HepG2 (cell line): ENCODE measurements at regions not wholly inside any gene's neighbourhood (a gene's known extent, or its start where the extent isn't known, plus 50 kb on each side); places are given as distances from the start of the nearest gene placed in this dataset.

Source experiments
- ATAC-seq: fragments of 200-7000 bp; cut with Tn5 transposase; 3 replicates; pipeline ENCODE4 v1.9.1; 2020; ENCODE audit warnings: mild to moderate bottlenecking, moderate library complexity
- BruUV-seq: library from RNA; stranded (reverse); fragments of 400-500 nt; replicated peaks from 2 replicates; lab custom pipeline; 2021; lab: Mats Ljungman, UMichigan
- CTCF ChIA-PET: fragments of 300-600 bp; formaldehyde crosslinking; extraction: SDS; loops from one replicate; lab custom pipeline; 2021; ENCODE audit warnings: low total read pairs, inconsistent platforms, low intra/inter-chr PET ratio; lab: Yijun Ruan, JAX
- POLR2A ChIA-PET: fragments of 350-600 bp; sonication (Branson Sonifier 250); formaldehyde crosslinking; loops from one replicate; lab custom pipeline; 2020; ENCODE audit warnings: antibody characterized with exemption, inconsistent platforms; lab: Yijun Ruan, JAX
- DNase-seq: peaks from one replicate; pipeline ENCODE4 v3.0.0-alpha.2; 2015; ENCODE audit warnings: low spot score
- FAIRE-seq: peaks from 3 replicates; lab custom pipeline; 2011; peaks lifted over from hg19 to GRCh38; lab: Jason Lieb, UNC
- H2AFZ ChIP-seq: one replicate; pipeline ENCODE4 v1.6.1; 2011; ENCODE audit warnings: low read length, inconsistent platforms
- H3K27ac ChIP-seq: fragments of 300-600 bp; 3 replicates; pipeline ENCODE4 v1.8.0; 2011; ENCODE audit warnings: mixed run types, mild to moderate bottlenecking, mixed read lengths, low read length, inconsistent platforms; ENCODE audit not compliant: insufficient read depth; ENCODE audit errors: extremely low read length
- H3K27me3 ChIP-seq, 2 experiments: fragments of 200-600 bp in 1 of 2; 2 replicates in 1 of 2; 3 replicates in 1 of 2; pipeline versions ENCODE4 v1.6.0 to v1.8.0; 2011; ENCODE audit warnings: low read length in 2 of 2, mild to moderate bottlenecking in 2 of 2, moderate library complexity in 2 of 2, inconsistent platforms in 1 of 2; ENCODE audit not compliant: insufficient read depth in 2 of 2, control insufficient read depth in 1 of 2
- H3K36me3 ChIP-seq, 2 experiments: fragments of 200-600 bp in 1 of 2; replicated peaks in 1 of 2; 2 replicates in 1 of 2; 3 replicates in 1 of 2; pipeline versions ENCODE4 v1.5.1 to v1.8.0; 2011; ENCODE audit warnings: low read length in 2 of 2, inconsistent platforms in 1 of 2; ENCODE audit not compliant: insufficient read depth in 2 of 2, control insufficient read depth in 1 of 2
- H3K4me1 ChIP-seq: 2 replicates; pipeline ENCODE4 v1.5.1; 2012; ENCODE audit warnings: low read length, inconsistent platforms; ENCODE audit not compliant: insufficient read depth
- H3K4me2 ChIP-seq: 2 replicates; pipeline ENCODE4 v1.6.0; 2011; ENCODE audit warnings: low read depth, low read length, inconsistent platforms
- H3K4me3 ChIP-seq, 3 experiments: fragments of 200-600 bp in 1 of 3; sonication (generic), shearing (Covaris generic) in 1 of 3; replicated peaks in 1 of 3; 2 replicates each; pipeline ENCODE4 v1.5.1; 2011 to 2016; ENCODE audit warnings: low read length in 3 of 3, inconsistent platforms in 2 of 3, low read depth in 2 of 3, mild to moderate bottlenecking in 2 of 3, control low read depth in 1 of 3, mixed read lengths in 1 of 3; ENCODE audit not compliant: insufficient read depth in 1 of 3
- H3K79me2 ChIP-seq: one replicate; pipeline ENCODE4 v1.6.1; 2011; ENCODE audit warnings: low read length, inconsistent platforms; ENCODE audit not compliant: insufficient read depth
- H3K9ac ChIP-seq: 2 replicates; pipeline ENCODE4 v1.6.0; 2011; ENCODE audit warnings: mild to moderate bottlenecking, low read depth, low read length, inconsistent platforms; ENCODE audit not compliant: insufficient read depth
- H3K9me3 ChIP-seq: 2 replicates; pipeline ENCODE4 v1.5.1; 2012; ENCODE audit warnings: mild to moderate bottlenecking, low read length
- H4K20me1 ChIP-seq: 2 replicates; pipeline ENCODE4 v1.6.0; 2011; ENCODE audit warnings: inconsistent platforms, mild to moderate bottlenecking, low read length, moderate library complexity; ENCODE audit not compliant: insufficient read depth
- CC2D1A ChIP-seq: sonication (generic); formaldehyde crosslinking; IDR thresholded peaks from 2 replicates; pipeline ENCODE4 v1.8.1; 2023; ENCODE audit warnings: mild to moderate bottlenecking, missing genetic modification reagents
- DZIP1 ChIP-seq: sonication (generic); formaldehyde crosslinking; IDR thresholded peaks from 2 replicates; pipeline ENCODE4 v1.5.0; 2020; ENCODE audit warnings: mild to moderate bottlenecking, missing genetic modification reagents
- ELF3 ChIP-seq: IDR thresholded peaks from 2 replicates; pipeline ENCODE4 v1.6.1; 2016; ENCODE audit warnings: missing genetic modification reagents, missing compliant biosample characterization
- HNF1B ChIP-seq: sonication (generic); formaldehyde crosslinking; IDR thresholded peaks from 2 replicates; pipeline ENCODE4 v1.5.1; 2020; ENCODE audit warnings: mild to moderate bottlenecking, moderate library complexity, missing genetic modification reagents
- KLF15 ChIP-seq: sonication (generic); formaldehyde crosslinking; IDR thresholded peaks from 2 replicates; pipeline ENCODE4 v1.8.1; 2023; ENCODE audit warnings: borderline replicate concordance, mild to moderate bottlenecking, inconsistent platforms, missing genetic modification reagents, mixed read lengths
- NR0B2 ChIP-seq: sonication (generic); formaldehyde crosslinking; IDR thresholded peaks from 2 replicates; pipeline ENCODE4 v1.4.0; 2020; ENCODE audit warnings: mild to moderate bottlenecking, missing genetic modification reagents
- PCBP2 ChIP-seq: fragments of 200-400 bp; formaldehyde crosslinking; optimal IDR thresholded peaks from 2 replicates; pipeline ENCODE3; 2018; ENCODE audit warnings: low read length, low read depth; ENCODE audit not compliant: poor library complexity, severe bottlenecking
- RBAK ChIP-seq: sonication (generic); formaldehyde crosslinking; IDR thresholded peaks from 2 replicates; pipeline ENCODE4 v1.5.1; 2020; ENCODE audit warnings: mild to moderate bottlenecking, missing genetic modification reagents
- SKI ChIP-seq: fragments of 450-650 bp; IDR thresholded peaks from one replicate; pipeline ENCODE4 v1.6.1; 2018; ENCODE audit warnings: mild to moderate bottlenecking; ENCODE audit not compliant: partially characterized antibody
- SMAD9 ChIP-seq: sonication (generic); formaldehyde crosslinking; IDR thresholded peaks from 2 replicates; pipeline ENCODE4 v1.5.1; 2020; ENCODE audit warnings: mild to moderate bottlenecking, missing genetic modification reagents
- THAP11 ChIP-seq: IDR thresholded peaks from 2 replicates; pipeline ENCODE4 v1.6.1; 2016; ENCODE audit warnings: missing biosample characterization, missing genetic modification reagents
- ZNF263 ChIP-seq: sonication (generic); formaldehyde crosslinking; IDR thresholded peaks from 2 replicates; pipeline ENCODE4 v1.4.0; 2020; ENCODE audit warnings: missing genetic modification reagents
- ZNF576 ChIP-seq: sonication (generic); formaldehyde crosslinking; IDR thresholded peaks from 2 replicates; pipeline ENCODE4 v1.4.0; 2020; ENCODE audit warnings: mild to moderate bottlenecking, missing genetic modification reagents
- ZNF879 ChIP-seq: sonication (generic); formaldehyde crosslinking; IDR thresholded peaks from 2 replicates; pipeline ENCODE4 v1.8.1; 2023; ENCODE audit warnings: missing genetic modification reagents
- ZSCAN30 ChIP-seq: sonication (generic); formaldehyde crosslinking; IDR thresholded peaks from 2 replicates; pipeline ENCODE4 v1.5.0; 2020; ENCODE audit warnings: mild to moderate bottlenecking, missing genetic modification reagents
- WGBS: methylation state at CpG from one replicate; pipeline ENCODE4 v1.1.6; 2017; ENCODE audit warnings: low lambda C conversion rate; 5-methylcytosine and 5-hydroxymethylcytosine counted together
- in situ Hi-C: cut with HindIII; loops from 2 replicates; pipeline ENCODE4 v1.10.0; 2017; ENCODE audit warnings: low pct_unique_long_range_greater_than_20kb; ENCODE audit not compliant: extremely low pct_ligation_motif_present
- intact Hi-C: fragments of 100-400 bp; cut with micrococcal nuclease; formaldehyde crosslinking; loops from one replicate; pipeline ENCODE4 v1.10.0; 2022; ENCODE audit not compliant: unreplicated experiment

- TF ChIP-seq DZIP1 (CRISPR knock-in tag): no peak
- TF ChIP-seq RBAK: no peak
- no peak for TF ChIP-seq ZNF576 (CRISPR knock-in tag)
- TF ChIP-seq ZNF879: no peak
- TF ChIP-seq ZSCAN30: no peak
- TF ChIP-seq SMAD9: no peak
Observed at GRCh38 chr4:52358366-52358765, 300.7 kb downstream of the USP46 start (continued).

GRCh38 chr4:52358883-52359321 lies 300.2 kb downstream of the USP46 start:
- no peak overlapping the region for H2AFZ ChIP-seq
- no peaks in the 10 kb centered on the region; a peak in 2 of 5 replicates for H3K27me3 ChIP-seq
- no peaks in the 10 kb centered on the region for H3K36me3 ChIP-seq
- no peaks in the 10 kb centered on the region for H3K9me3 ChIP-seq
- ATAC-seq (no peak), DNase-seq (no peak), FAIRE-seq (no peak)
- WGBS: 64% methylated on average over 1 of the region's 1 CpG
- no peak overlapping the region for H3K4me2 ChIP-seq
- no peak overlapping the region for H3K4me3 ChIP-seq
- in situ Hi-C loops: no loop called here
- H3K79me2 ChIP-seq: no peaks in the 10 kb centered on the region
- ChIA-PET CTCF (no interaction called here), POLR2A (no interaction called here)
- no peak overlapping the region for H3K9ac ChIP-seq
- intact Hi-C loops: no loop called here
- no peaks in the 10 kb centered on the region for H3K4me1 ChIP-seq
- no TSS peak for BruUV-seq
- H4K20me1 ChIP-seq: no peaks in the 10 kb centered on the region
- no peak overlapping the region for H3K27ac ChIP-seq
- TF ChIP-seq SKI (no peak), ZNF263 (CRISPR knock-in tag) (no peak), CC2D1A (CRISPR knock-in tag) (no peak), KLF15 (CRISPR knock-in tag) (no peak), NR0B2 (CRISPR knock-in tag) (no peak), ELF3 (CRISPR knock-in tag) (no peak), HNF1B (CRISPR knock-in tag) (no peak), PCBP2 (no peak), THAP11 (CRISPR knock-in tag) (no peak), ZNF576 (CRISPR knock-in tag) (no peak)
